Activated B cell treated with CpG ODN at 0.5 μM for 24 hours (primary cell): ENCODE measurements at regions not wholly inside any gene's neighbourhood (a gene's known extent, or its start where the extent isn't known, plus 50 kb on each side); places are given as distances from the start of the nearest gene placed in this dataset.

Experiments used
- ATAC-seq: fragments of 200-7000 bp; cut with Tn5 transposase; one replicate; pipeline ENCODE4 v1.10.0; 2021; ENCODE audit warnings: low read depth, mild to moderate bottlenecking, moderate library complexity
- CTCF ChIA-PET: fragments of 350-600 bp; sonication (Branson Sonifier 250); formaldehyde crosslinking; loops from one replicate; lab custom pipeline; 2021; ENCODE audit warnings: antibody characterized with exemption; lab: Charles Lee
- POLR2A ChIA-PET: fragments of 350-600 bp; sonication (Branson Sonifier 250); formaldehyde crosslinking; loops from one replicate; lab custom pipeline; 2021; ENCODE audit warnings: antibody characterized with exemption; lab: Charles Lee
- DNase-seq: peaks from one replicate; pipeline ENCODE4 v3.0.0; 2022
- H3K27ac Mint-ChIP-seq: one replicate; pipeline ENCODE4 v1.8.0; 2020; ENCODE audit warnings: mixed read lengths
- H3K27me3 Mint-ChIP-seq: one replicate; pipeline ENCODE4 v1.8.0; 2021; ENCODE audit warnings: mixed read lengths
- H3K36me3 Mint-ChIP-seq: one replicate; pipeline ENCODE4 v1.8.0; 2021; ENCODE audit warnings: low read depth, mixed read lengths
- H3K4me1 Mint-ChIP-seq: one replicate; pipeline ENCODE4 v1.8.0; 2021; ENCODE audit warnings: mixed read lengths
- H3K4me3 Mint-ChIP-seq: one replicate; pipeline ENCODE4 v1.8.0; 2020; ENCODE audit warnings: mild to moderate bottlenecking, mixed read lengths
- H3K9me3 Mint-ChIP-seq: one replicate; pipeline ENCODE4 v1.8.0; 2020; ENCODE audit warnings: mixed read lengths
- intact Hi-C: fragments of 100-400 bp; cut with micrococcal nuclease; formaldehyde crosslinking; loops from one replicate; pipeline ENCODE4 v1.15.1; 2024
- TF ChIP-seq, protein P1 (sequence below): fragments of 200-600 bp; IDR thresholded peaks from one replicate; pipeline ENCODE4 v1.8.0; 2022; ENCODE audit warnings: antibody characterized with exemption, mild to moderate bottlenecking

DNA sequence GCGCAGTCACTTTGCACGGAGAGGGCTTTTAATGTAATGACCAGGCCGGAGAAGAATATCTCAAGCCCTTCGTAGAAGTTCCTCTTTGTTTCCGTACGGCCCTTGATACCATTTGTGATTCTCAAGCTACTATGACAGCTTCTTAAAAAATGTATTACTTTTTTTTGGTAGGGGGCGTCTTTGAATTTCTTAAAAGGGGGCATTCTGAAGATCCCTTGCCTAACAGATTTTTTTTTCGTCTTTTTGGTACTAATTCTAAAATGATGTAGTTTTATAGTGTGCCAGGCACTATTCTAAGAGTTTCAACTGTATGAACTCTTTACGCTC, 614.0 kb downstream of the MCTP2 start:
- CTCF ChIA-PET: no interaction called here
- intact Hi-C loops: no loop called here
- POLR2A ChIA-PET: no interaction called here
- no peaks in the 10 kb centered on the region for H3K36me3 Mint-ChIP-seq
- ATAC-seq (no peak), DNase-seq (no peak)
- peaks cover 23% of the 10 kb centered on the region for H3K27me3 Mint-ChIP-seq
- H3K27ac Mint-ChIP-seq: no peak overlapping the region
- H3K4me1 Mint-ChIP-seq: peaks cover 2% of the 10 kb centered on the region
- TF ChIP-seq, protein P1, sequence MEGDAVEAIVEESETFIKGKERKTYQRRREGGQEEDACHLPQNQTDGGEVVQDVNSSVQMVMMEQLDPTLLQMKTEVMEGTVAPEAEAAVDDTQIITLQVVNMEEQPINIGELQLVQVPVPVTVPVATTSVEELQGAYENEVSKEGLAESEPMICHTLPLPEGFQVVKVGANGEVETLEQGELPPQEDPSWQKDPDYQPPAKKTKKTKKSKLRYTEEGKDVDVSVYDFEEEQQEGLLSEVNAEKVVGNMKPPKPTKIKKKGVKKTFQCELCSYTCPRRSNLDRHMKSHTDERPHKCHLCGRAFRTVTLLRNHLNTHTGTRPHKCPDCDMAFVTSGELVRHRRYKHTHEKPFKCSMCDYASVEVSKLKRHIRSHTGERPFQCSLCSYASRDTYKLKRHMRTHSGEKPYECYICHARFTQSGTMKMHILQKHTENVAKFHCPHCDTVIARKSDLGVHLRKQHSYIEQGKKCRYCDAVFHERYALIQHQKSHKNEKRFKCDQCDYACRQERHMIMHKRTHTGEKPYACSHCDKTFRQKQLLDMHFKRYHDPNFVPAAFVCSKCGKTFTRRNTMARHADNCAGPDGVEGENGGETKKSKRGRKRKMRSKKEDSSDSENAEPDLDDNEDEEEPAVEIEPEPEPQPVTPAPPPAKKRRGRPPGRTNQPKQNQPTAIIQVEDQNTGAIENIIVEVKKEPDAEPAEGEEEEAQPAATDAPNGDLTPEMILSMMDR: no peak
- no peak overlapping the region for H3K4me3 Mint-ChIP-seq
- H3K9me3 Mint-ChIP-seq: peaks cover 15% of the 10 kb centered on the region

DNA sequence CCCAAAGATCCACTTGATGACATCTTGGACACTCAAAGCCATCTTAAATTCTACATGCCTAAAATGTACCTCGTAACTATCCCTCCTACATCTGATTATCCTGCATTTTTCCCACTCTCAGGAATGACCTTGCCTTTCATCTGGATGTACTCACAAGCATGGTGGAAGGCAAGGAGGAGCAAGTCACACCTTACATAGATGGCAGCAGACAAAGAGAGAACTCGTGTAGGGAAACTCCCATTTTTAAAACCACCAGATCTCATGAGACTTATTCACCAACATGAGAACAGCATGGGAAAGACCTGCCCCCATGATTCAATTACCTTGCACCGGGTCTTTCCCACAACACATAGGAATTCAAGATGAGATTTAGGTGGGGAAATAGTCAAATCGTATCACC, 616.0 kb downstream of the MCTP2 start:
- intact Hi-C loops: no loop called here
- POLR2A ChIA-PET: no interaction called here
- Mint-ChIP-seq H3K27me3 (peaks cover 23% of the 10 kb centered on the region), H3K4me1 (peaks cover 2% of the 10 kb centered on the region), H3K9me3 (peaks cover 13% of the 10 kb centered on the region), H3K36me3 (no peaks in the 10 kb centered on the region), H3K27ac (no peak overlapping the region), H3K4me3 (no peak overlapping the region)
- ATAC-seq (no peak), DNase-seq (no peak)
- TF ChIP-seq, protein P1: no peak
- CTCF ChIA-PET: no interaction called here

DNA sequence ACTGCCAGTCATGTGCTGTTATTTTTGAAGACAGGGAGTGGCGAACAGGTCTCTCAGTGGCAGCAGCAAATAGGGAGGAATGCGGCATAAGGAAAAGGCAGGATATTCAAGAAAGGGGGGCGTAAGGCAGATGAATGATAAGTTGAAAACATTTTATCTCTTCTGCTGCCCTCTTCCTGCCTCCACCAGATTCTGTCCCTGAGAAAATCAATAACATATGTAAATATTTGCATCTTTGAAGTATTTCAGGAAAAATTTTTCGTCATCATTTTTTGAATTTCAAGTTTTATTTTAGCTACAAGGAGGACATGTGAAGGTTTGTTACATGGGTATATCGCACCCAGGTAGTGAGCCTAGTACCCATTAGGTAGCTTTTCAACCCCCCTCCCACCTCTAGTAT, 616.7 kb downstream of the MCTP2 start:
- Mint-ChIP-seq H3K9me3 (peaks cover 13% of the 10 kb centered on the region), H3K36me3 (no peaks in the 10 kb centered on the region), H3K27me3 (peaks cover 23% of the 10 kb centered on the region), H3K4me1 (peaks cover 2% of the 10 kb centered on the region), H3K4me3 (no peak overlapping the region), H3K27ac (no peak overlapping the region)
- ATAC-seq (no peak), DNase-seq (no peak)
- POLR2A ChIA-PET: no interaction called here
- TF ChIP-seq, protein P1: no peak
- intact Hi-C loops: no loop called here
- CTCF ChIA-PET: no interaction called here

DNA sequence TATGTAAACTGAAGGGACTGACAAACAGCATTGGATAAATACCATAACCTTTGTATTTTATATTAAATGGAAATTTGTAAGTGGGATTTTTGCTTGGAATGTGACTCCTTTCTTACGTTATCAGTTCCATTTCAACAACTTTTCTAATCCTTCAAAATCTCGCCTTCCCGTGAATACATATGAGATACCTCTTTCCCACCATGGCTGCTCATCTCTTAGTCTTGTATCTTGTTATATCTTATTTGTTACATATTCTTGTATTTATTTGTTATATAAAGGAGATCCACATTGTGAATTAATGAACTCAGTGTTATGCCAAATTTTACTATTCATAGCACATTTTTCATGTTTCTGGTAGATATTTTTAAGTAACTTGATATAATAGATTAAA, 623.7 kb downstream of the MCTP2 start:
- peaks cover 5% of the 10 kb centered on the region for H3K9me3 Mint-ChIP-seq
- DNase-seq (no peak), ATAC-seq (no peak)
- CTCF ChIA-PET: no interaction called here
- H3K4me1 Mint-ChIP-seq: no peaks in the 10 kb centered on the region
- no peak overlapping the region for H3K4me3 Mint-ChIP-seq
- no peak overlapping the region for H3K27ac Mint-ChIP-seq
- POLR2A ChIA-PET: no interaction called here
- H3K36me3 Mint-ChIP-seq: no peaks in the 10 kb centered on the region
- no peaks in the 10 kb centered on the region for H3K27me3 Mint-ChIP-seq
- TF ChIP-seq, protein P1: no peak
- intact Hi-C loops: no loop called here

DNA sequence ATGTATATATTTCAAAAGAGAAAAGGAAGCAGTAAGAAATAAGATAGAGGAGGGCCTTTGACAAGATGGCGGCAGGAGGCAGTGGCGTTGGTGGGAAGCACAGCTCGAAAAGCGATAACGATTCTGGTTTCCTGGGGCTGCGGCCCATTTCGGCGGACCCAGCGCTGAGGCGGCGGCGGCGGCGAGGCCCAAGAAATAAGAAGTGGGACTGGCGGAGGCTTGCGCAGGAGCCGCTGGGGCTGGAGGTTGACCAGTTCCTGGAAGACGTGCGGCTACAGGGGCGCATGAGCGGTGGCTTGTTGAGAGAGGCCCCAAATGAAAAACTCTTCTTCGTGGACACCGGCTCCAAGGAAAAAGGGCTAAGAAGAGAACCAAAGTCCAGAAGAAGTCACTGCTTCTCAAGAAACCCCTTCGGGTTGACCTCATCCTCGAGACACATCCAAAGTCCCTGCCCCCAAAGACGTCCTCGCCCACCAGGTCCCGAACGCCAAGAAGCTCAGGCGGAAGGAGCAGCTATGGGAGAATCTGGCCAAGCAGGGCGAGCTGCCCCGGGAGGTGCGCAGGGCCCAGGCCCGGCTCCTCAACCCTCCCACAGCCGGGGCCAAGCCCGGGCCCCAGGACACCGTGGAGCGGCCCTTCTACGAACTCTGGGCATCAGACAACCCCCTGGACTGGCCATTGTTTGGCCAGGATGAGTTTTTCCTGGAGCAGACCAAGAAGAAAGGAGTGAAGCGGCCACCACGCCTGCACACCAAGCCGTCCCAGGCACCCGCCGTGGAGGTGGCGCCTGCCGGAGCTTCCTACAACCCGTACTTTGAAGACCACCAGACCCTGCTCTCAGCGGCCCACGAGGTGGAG, 624.3 kb downstream of the MCTP2 start:
- H3K4me1 Mint-ChIP-seq: no peaks in the 10 kb centered on the region
- no peaks in the 10 kb centered on the region for H3K9me3 Mint-ChIP-seq
- no peaks in the 10 kb centered on the region for H3K27me3 Mint-ChIP-seq
- H3K36me3 Mint-ChIP-seq: no peaks in the 10 kb centered on the region
- ChIA-PET CTCF (no interaction called here), POLR2A (no interaction called here)
- no peak for DNase-seq
- TF ChIP-seq, protein P1: no peak
- no peak overlapping the region for H3K4me3 Mint-ChIP-seq
- no peak for ATAC-seq
- H3K27ac Mint-ChIP-seq: no peak overlapping the region
- intact Hi-C loops: no loop called here
